NB4 (cell line): ENCODE measurements at regions not wholly inside any gene's neighbourhood (a gene's known extent, or its start where the extent isn't known, plus 50 kb on each side); places are given as distances from the start of the nearest gene placed in this dataset.

Experiments used
- DNase-seq: peaks from one replicate; pipeline ENCODE4 v3.0.0; 2010; ENCODE audit warnings: low read depth
- H3K4me3 ChIP-seq: one replicate; pipeline ENCODE4 v1.5.1; 2011; ENCODE audit warnings: mild to moderate bottlenecking, low read depth, low read length, moderate library complexity
- CTCF ChIP-seq: IDR thresholded peaks from one replicate; pipeline ENCODE4 v1.5.1; 2012; ENCODE audit warnings: low read depth, low read length
- MAX ChIP-seq: IDR thresholded peaks from 2 replicates; pipeline ENCODE4 v1.6.1; 2011; ENCODE audit warnings: low read depth, low read length
- MYC ChIP-seq: IDR thresholded peaks from 2 replicates; pipeline ENCODE4 v1.6.1; 2011; ENCODE audit warnings: low read depth, low read length
- POLR2A ChIP-seq: IDR thresholded peaks from 2 replicates; pipeline ENCODE4 v1.6.1; 2011; ENCODE audit warnings: mild to moderate bottlenecking; ENCODE audit not compliant: insufficient read length; ENCODE audit errors: extremely low read depth

GRCh38 chr4:60868232-60868960 is 331.7 kb upstream of the ADGRL3 start:
- H3K4me3 ChIP-seq, result no peak overlapping the region
- no peak for DNase-seq
- no peak for TF ChIP-seq POLR2A
- TF ChIP-seq MYC, result no peak
- TF ChIP-seq MAX, result no peak
- TF ChIP-seq CTCF, result no peak

- no peak overlapping the region for H3K4me3 ChIP-seq
- no peak for DNase-seq
- no peak for TF ChIP-seq MYC
- no peak for TF ChIP-seq POLR2A
- no peak for TF ChIP-seq CTCF
- no peak for TF ChIP-seq MAX
Measured at GRCh38 chr4:60879135-60879701, 320.9 kb upstream of the ADGRL3 start.

- TF ChIP-seq MAX (no peak), POLR2A (no peak), MYC (no peak), CTCF (no peak)
- DNase-seq, result no peak
- no peak overlapping the region for H3K4me3 ChIP-seq
Measured at GRCh38 chr4:60884587-60884986, 315.5 kb upstream of the ADGRL3 start.

- no peak for TF ChIP-seq POLR2A
- TF ChIP-seq MAX, result no peak
- TF ChIP-seq CTCF, result no peak
- TF ChIP-seq MYC, result no peak
- no peak overlapping the region for H3K4me3 ChIP-seq
- no peak for DNase-seq
Measured at GRCh38 chr4:60885011-60885410, 315.1 kb upstream of the ADGRL3 start.

GRCh38 chr4:60890743-60891142 is 309.4 kb upstream of the ADGRL3 start:
- TF ChIP-seq MYC, result no peak
- no peak for TF ChIP-seq CTCF
- TF ChIP-seq POLR2A, result no peak
- no peak for TF ChIP-seq MAX
- no peak overlapping the region for H3K4me3 ChIP-seq

More at GRCh38 chr4:60890743-60891142, 309.4 kb upstream of the ADGRL3 start:
- DNase-seq, result no peak
